Astrocyte (in vitro differentiated cells and primary cell): ENCODE measurements at regions not wholly inside any gene's neighbourhood (a gene's known extent, or its start where the extent isn't known, plus 50 kb on each side); places are given as distances from the start of the nearest gene placed in this dataset.

ENCODE experiments used
- DNase-seq: peaks from one replicate; pipeline ENCODE4 v3.0.0-alpha.2; 2010; ENCODE audit warnings: low read depth
- FAIRE-seq: peaks from 2 replicates; lab custom pipeline; 2011; peaks lifted over from hg19 to GRCh38; lab: Jason Lieb, UNC
- H2AFZ ChIP-seq: 2 replicates; pipeline ENCODE4 v1.6.0; 2012; ENCODE audit warnings: low read depth, low read length, inconsistent platforms
- H3K27ac ChIP-seq: 2 replicates; pipeline ENCODE4 v1.5.1; 2011; ENCODE audit warnings: low read depth, low read length, inconsistent platforms
- H3K27me3 ChIP-seq: 2 replicates; pipeline ENCODE4 v1.6.0; 2011; ENCODE audit warnings: low read length, inconsistent platforms; ENCODE audit not compliant: insufficient read depth
- H3K36me3 ChIP-seq: 2 replicates; pipeline ENCODE4 v1.5.1; 2011; ENCODE audit warnings: low read length, inconsistent platforms; ENCODE audit not compliant: insufficient read depth
- H3K4me1 ChIP-seq: 2 replicates; pipeline ENCODE4 v1.5.1; 2011; ENCODE audit warnings: low read length, inconsistent platforms; ENCODE audit not compliant: insufficient read depth
- H3K4me2 ChIP-seq: 2 replicates; pipeline ENCODE4 v1.6.0; 2012; ENCODE audit warnings: low read length, inconsistent platforms
- H3K4me3 ChIP-seq: 2 replicates; pipeline ENCODE4 v1.5.1; 2011; ENCODE audit warnings: low read depth, mild to moderate bottlenecking, low read length, inconsistent platforms; ENCODE audit not compliant: insufficient read depth
- H3K79me2 ChIP-seq: 2 replicates; pipeline ENCODE4 v1.6.0; 2012; ENCODE audit warnings: mild to moderate bottlenecking, low read length, inconsistent platforms; ENCODE audit not compliant: insufficient read depth
- H3K9ac ChIP-seq: 2 replicates; pipeline ENCODE4 v1.6.0; 2012; ENCODE audit warnings: mild to moderate bottlenecking, low read length, inconsistent platforms
- H3K9me3 ChIP-seq: 2 replicates; pipeline ENCODE4 v1.5.1; 2012; ENCODE audit warnings: low read depth, mild to moderate bottlenecking, low read length, inconsistent platforms; ENCODE audit not compliant: insufficient read depth
- H4K20me1 ChIP-seq: 2 replicates; pipeline ENCODE4 v1.6.0; 2012; ENCODE audit warnings: low read length, inconsistent platforms; ENCODE audit not compliant: insufficient read depth
- H3K27ac Mint-ChIP-seq: one replicate; pipeline ENCODE4 v1.8.0; 2021; ENCODE audit warnings: mild to moderate bottlenecking, mixed read lengths; ENCODE audit not compliant: unreplicated experiment
- H3K27me3 Mint-ChIP-seq: one replicate; pipeline ENCODE4 v1.8.0; 2021; ENCODE audit warnings: low read depth, mixed read lengths; ENCODE audit not compliant: unreplicated experiment
- H3K36me3 Mint-ChIP-seq: one replicate; pipeline ENCODE4 v1.8.0; 2021; ENCODE audit warnings: low read depth, mixed read lengths; ENCODE audit not compliant: unreplicated experiment
- H3K4me1 Mint-ChIP-seq: one replicate; pipeline ENCODE4 v1.8.0; 2021; ENCODE audit warnings: low read depth, mixed read lengths; ENCODE audit not compliant: unreplicated experiment
- H3K4me3 Mint-ChIP-seq: one replicate; pipeline ENCODE4 v1.8.0; 2021; ENCODE audit warnings: mild to moderate bottlenecking, moderate library complexity, mixed read lengths; ENCODE audit not compliant: unreplicated experiment
- H3K9me3 Mint-ChIP-seq: one replicate; pipeline ENCODE4 v1.8.0; 2021; ENCODE audit warnings: mild to moderate bottlenecking, mixed read lengths; ENCODE audit not compliant: unreplicated experiment
- CTCF ChIP-seq: IDR thresholded peaks from 2 replicates; pipeline ENCODE4 v1.5.1; 2011; ENCODE audit warnings: low read depth, mild to moderate bottlenecking, inconsistent platforms, low read length, moderate library complexity; ENCODE audit not compliant: insufficient read depth
- EZH2 ChIP-seq: IDR thresholded peaks from 2 replicates; pipeline ENCODE4 v1.6.1; 2012; ENCODE audit warnings: mild to moderate bottlenecking, low read length, inconsistent platforms; ENCODE audit not compliant: insufficient read depth

GRCh38 chr13:93144031-93144430, 82.6 kb upstream of the GPC6 start:
- Histone ChIP-seq H3K4me2 (no peak overlapping the region), H3K9me3 (no peaks in the 10 kb centered on the region), H3K36me3 (no peaks in the 10 kb centered on the region), H3K27ac (no peak overlapping the region), H2AFZ (no peak overlapping the region), H3K9ac (no peak overlapping the region), H3K4me3 (no peak overlapping the region), H3K79me2 (no peaks in the 10 kb centered on the region), H4K20me1 (no peaks in the 10 kb centered on the region), H3K4me1 (peaks cover 15% of the 10 kb centered on the region), H3K27me3 (no peaks in the 10 kb centered on the region)
- no peaks in the 10 kb centered on the region for H3K27me3 Mint-ChIP-seq
- DNase-seq (peak; percentile 66), FAIRE-seq (no peak)
- H3K9me3 Mint-ChIP-seq, result no peaks in the 10 kb centered on the region
- peaks cover 25% of the 10 kb centered on the region for H3K4me1 Mint-ChIP-seq
- H3K4me3 Mint-ChIP-seq, result no peak overlapping the region
- H3K27ac Mint-ChIP-seq, result no peak overlapping the region
- no peak for TF ChIP-seq CTCF
- no peak for TF ChIP-seq EZH2
- no peaks in the 10 kb centered on the region for H3K36me3 Mint-ChIP-seq

GRCh38 chr13:93145199-93145598, 81.4 kb upstream of the GPC6 start:
- Histone ChIP-seq H3K4me2 (no peak overlapping the region), H3K79me2 (no peaks in the 10 kb centered on the region), H3K27me3 (no peaks in the 10 kb centered on the region), H3K36me3 (no peaks in the 10 kb centered on the region), H3K4me3 (no peak overlapping the region), H4K20me1 (no peaks in the 10 kb centered on the region), H3K27ac (no peak overlapping the region), H3K4me1 (peaks cover 15% of the 10 kb centered on the region), H3K9ac (no peak overlapping the region), H3K9me3 (no peaks in the 10 kb centered on the region), H2AFZ (peak overlapping the region; percentile 2)
- FAIRE-seq, result no peak
- no peak for TF ChIP-seq EZH2
- no peak for TF ChIP-seq CTCF
- H3K27ac Mint-ChIP-seq, result no peak overlapping the region
- H3K9me3 Mint-ChIP-seq, result no peaks in the 10 kb centered on the region
- no peaks in the 10 kb centered on the region for H3K36me3 Mint-ChIP-seq
- no peak overlapping the region for H3K4me3 Mint-ChIP-seq
- H3K27me3 Mint-ChIP-seq, result no peaks in the 10 kb centered on the region
- peaks cover 25% of the 10 kb centered on the region for H3K4me1 Mint-ChIP-seq
- no peak for DNase-seq

- peak overlapping the region; percentile 74 for H3K27ac ChIP-seq
- DNase-seq (peak; percentile 96), FAIRE-seq (no peak)
- H3K4me3 ChIP-seq, result no peak overlapping the region
- no peaks in the 10 kb centered on the region for H4K20me1 ChIP-seq
- H3K4me2 ChIP-seq, result peak overlapping the region; percentile 49
- peak overlapping the region; percentile 7 for H3K9ac ChIP-seq
- H3K79me2 ChIP-seq, result no peaks in the 10 kb centered on the region
- TF ChIP-seq EZH2 (no peak), CTCF (no peak)
- Mint-ChIP-seq H3K27me3 (no peaks in the 10 kb centered on the region), H3K36me3 (no peaks in the 10 kb centered on the region), H3K4me3 (no peak overlapping the region), H3K27ac (peak overlapping the region; percentile 94), H3K9me3 (no peaks in the 10 kb centered on the region), H3K4me1 (peaks cover 32% of the 10 kb centered on the region)
- peaks cover 22% of the 10 kb centered on the region for H3K4me1 ChIP-seq
- H3K9me3 ChIP-seq, result no peaks in the 10 kb centered on the region
- H3K36me3 ChIP-seq, result no peaks in the 10 kb centered on the region
- H2AFZ ChIP-seq, result no peak overlapping the region
- H3K27me3 ChIP-seq, result no peaks in the 10 kb centered on the region
Observed at GRCh38 chr13:93146584-93147297, 79.9 kb upstream of the GPC6 start.
